SKM-1 (cell line): ENCODE measurements at regions not wholly inside any gene's neighbourhood (a gene's known extent, or its start where the extent isn't known, plus 50 kb on each side); places are given as distances from the start of the nearest gene placed in this dataset.

Experiments
- DNase-seq: peaks from one replicate; lab custom pipeline; 2025; ENCODE audit not compliant: unreplicated experiment; lab: John Stamatoyannopoulos, UW

DNA sequence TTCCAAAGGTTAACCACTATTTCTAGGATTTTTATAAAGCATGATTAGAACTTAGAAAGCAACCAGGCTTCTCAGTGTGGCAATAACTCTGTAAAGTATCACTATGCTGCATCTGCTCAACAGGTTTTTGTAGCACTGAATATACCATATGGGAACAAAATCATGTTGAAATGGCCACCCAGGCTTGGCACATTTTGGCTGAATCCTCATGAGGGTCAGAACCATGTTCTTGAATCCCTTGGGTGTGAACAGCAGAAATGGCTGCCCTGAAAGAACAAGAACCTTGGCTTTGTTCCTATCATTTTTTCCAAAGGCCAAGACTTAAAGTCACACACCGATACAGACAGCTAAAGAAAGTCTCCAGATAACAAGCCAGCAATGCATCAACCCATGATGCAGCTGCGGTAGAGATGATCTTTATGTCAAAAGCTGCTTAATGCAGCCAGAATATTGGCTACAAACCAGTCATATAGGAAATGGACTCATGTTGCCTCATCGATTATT lies 283.0 kb upstream of the NOX3 start:
- DNase-seq = no peak

DNA sequence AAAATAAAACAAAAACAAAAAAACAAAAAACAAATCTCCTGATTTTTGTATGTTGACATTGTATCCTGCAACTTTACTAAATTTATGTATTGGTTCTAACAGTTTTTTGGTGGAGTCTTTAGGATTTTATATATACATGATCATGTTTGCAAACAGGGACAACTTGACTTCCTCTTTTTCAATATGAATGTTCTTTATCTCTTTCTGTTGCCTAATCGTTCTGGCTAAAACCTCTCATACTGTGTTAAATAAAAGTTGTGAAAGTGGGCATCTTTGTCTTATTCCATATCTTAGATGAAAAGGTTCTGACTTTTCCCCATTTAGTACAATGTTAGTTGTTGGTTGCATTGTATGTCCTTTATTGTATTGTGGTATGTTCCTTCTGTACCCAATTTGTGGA lies 261.7 kb upstream of the NOX3 start:
- no peak for DNase-seq

- no peak for DNase-seq
Observed at GRCh38 chr6:155710704-155711103, 255.1 kb upstream of the NOX3 start.

GRCh38 chr6:155709262-155709661 lies 253.6 kb upstream of the NOX3 start:
- DNase-seq = no peak

- no peak for DNase-seq
Observed at GRCh38 chr6:155708100-155708499, 252.5 kb upstream of the NOX3 start.

- DNase-seq = no peak
Observed at GRCh38 chr6:155706806-155707205, 251.2 kb upstream of the NOX3 start.

DNA sequence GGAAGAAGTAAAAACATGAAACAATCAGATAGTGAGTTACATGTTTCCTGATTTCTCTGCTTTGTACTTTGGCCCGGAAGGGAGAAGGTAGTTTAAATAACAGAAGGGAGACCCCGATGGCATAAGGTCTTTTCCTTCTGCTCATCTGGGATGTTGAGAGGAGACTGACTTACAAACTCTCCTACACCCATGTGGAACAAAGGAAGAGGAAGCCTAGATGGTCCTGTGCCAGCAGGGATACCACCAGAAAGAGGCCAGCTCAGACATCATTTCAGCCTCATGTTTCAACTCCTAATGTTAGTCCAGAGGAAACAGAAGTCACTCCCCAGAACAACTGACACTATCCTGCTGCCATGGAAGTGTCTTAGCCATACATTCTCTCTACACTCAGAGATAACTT lies 250.7 kb upstream of the NOX3 start:
- DNase-seq = no peak

DNA sequence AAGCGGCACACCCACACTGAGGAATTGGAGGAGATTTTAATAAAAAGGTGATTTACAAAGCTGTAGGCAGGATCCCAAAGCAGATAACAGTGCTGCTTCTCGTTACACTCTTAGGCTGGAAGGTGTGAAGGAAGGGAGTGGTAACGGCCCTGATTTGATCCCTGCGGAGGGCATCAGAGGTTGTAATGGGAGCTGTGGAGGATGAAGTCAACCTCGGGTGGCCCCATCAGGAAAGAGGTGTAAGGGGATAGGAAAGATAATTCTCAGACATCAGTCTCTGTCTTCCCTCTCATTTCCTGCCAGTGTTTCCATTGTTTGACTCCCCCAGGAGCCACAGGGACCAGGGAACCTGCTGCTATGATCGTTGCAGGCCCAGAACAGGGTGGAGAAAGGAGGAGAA lies 245.7 kb upstream of the NOX3 start:
- DNase-seq = no peak

DNA sequence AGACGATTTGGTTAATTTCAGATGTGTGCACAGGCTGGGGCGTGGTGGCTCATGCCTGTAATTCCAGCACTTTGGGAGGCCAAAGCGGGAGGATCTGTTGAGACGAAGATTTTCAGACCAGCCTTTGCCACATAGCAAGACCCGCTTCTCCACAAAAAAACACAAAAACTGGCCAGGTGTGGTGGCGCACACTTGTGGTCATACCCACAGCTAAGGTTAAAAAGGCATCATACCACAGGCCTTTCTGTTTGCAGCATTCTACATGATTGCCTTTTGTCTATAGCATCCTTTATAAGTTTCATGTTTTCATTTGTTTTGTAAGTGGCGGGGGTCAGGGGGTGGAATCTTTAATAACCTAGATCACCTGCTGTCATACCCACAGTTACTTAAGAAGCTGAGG lies 239.9 kb upstream of the NOX3 start:
- no peak for DNase-seq

DNA sequence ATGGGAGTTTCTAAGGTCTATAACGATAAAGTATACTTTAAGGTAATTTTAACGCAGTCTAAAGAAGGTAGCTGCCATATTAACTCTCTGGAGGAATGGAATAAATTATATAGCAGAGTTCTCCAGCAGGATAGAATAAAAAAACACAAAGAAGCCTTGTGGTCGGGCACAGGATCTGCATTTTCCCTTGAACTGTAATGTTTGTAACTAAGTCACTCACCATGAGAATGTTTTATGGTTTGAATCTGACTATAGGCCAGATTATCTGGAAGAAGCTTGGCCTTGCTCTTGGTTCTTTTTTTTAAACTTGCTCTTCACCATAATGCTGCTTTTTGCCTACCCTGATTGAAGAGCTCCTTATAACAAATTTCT lies 238.8 kb upstream of the NOX3 start:
- no peak for DNase-seq

DNA sequence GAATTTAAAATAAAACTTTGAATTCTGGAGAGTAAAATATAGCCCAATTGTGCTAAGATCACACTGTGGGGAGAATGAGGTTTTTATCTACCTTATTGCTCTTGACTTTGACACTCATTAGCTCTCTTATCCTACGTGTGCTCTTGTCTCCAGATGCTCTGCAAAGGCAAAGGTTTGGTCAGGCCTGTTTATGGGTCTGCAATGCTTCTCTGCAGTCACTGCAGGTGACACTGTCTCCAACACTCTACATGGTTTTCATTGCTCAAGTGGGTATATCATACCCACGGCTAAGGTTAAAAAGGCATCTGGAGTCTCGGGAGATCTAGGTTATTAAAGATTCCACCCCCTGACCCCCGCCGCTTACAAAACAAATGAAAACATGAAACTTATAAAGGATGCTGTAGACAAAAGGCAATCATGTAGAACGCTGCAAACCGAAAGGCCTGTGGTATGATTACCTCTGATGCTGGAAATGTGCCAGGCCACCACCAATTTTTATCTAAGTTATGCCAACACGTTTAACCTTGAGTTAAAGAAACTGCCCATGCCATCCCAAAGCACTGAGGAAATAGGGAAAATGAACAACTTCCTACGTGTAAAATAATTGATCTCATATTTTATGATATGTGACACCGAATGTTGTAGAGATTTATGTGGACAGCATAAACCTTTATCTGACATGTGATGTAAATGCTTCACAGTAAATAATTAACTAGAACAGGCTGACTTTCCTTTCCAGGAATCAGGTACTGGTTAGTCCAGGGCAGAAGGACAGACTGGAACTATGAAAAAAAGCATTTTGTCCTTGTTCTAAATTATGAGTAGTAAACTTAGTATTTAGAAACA lies 238.2 kb upstream of the NOX3 start:
- no peak for DNase-seq

DNA sequence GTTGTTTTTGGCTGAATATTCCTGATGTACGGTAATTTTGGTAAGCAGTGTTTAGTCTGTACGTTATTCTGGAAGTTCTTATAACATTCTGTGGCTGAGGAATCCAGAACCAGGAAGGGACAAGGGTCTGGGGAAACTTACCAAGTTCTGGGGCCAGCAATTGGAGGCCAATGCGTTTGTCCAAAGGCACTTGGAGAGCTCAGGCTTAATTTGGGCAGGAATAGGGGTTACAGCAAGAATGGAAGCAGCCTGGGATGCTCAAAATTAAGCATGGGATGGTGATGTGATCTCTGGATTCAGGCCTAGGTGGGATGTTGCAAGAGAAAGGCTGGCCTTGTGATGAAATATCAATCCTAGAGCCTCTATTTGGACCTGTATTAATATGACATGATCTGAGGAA lies 235.2 kb upstream of the NOX3 start:
- no peak for DNase-seq

GRCh38 chr6:155687645-155688044 lies 232.0 kb upstream of the NOX3 start:
- no peak for DNase-seq

DNA sequence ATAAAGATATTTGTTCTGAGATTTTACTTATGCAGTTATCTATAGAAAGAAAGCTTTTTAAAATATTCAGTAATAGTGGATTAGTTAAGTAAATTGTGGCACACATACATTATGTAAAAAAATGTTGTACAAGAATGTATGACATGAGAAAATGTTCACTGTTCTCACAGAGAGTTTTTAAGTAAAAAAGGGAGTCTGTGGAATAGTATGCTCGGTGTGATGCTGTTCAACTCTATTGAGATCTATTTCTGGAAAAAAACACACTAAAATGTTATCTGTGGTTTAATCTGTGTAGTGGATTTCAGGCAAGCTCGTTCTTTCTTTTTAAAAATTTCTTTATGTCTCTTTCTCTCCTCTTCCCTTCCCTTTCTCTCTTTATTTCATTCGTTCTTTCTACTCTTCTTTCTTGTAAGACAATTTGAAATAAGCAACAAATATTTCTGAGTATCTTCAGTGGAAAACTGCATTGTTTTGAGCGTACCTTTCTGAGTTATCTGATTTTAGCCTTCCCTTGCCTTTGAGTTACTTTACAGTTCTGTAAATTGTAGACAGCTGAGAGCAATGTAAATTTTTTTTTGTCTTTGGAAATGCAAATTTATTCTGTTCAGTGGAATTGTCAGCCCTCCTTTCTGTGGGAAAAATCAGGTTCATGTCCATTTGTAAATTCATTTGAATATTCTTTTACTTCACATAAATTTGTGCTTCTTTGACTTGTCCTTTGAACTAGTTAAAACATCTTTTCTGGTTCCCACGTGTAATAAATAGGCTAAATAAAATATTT lies 229.0 kb upstream of the NOX3 start:
- DNase-seq = no peak

DNA sequence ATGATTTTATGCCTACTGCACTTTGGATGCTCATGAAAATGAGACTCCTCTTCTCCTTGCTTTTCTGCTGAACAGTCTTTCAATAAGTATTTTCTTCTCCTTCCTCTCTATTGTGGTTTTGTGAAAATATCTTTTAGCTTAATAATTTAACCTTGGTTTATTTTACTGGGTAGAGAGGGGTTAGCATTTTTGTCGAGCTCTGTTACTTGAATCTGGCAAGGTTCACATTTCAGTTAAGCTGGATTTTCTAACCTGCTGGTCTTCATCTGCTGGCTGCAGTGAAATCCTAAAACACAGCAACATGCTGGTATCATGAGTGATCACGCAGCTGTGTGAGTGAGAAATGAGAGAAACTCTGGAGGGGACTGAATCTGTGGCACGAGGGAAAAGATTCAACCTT lies 222.7 kb upstream of the NOX3 start:
- DNase-seq = no peak

DNA sequence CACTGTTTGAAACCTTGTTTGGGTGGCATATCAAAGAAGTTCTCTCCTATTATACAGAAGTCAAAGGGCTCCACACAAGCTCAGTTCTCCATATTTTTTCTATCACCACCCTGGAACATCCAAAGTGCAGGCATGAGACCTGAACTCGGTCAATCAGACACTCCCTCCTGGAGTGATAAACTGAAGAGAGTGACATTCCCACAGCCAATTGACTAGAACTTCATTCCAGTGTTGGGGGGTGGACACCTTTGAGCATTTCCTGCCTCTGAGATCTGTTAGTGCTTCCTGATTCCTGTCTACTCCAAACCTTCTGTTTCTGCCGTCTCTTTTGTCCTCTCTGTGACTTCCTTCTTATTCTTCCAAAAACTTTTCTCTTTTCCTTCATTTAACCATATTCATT lies 220.7 kb upstream of the NOX3 start:
- no peak for DNase-seq

DNA sequence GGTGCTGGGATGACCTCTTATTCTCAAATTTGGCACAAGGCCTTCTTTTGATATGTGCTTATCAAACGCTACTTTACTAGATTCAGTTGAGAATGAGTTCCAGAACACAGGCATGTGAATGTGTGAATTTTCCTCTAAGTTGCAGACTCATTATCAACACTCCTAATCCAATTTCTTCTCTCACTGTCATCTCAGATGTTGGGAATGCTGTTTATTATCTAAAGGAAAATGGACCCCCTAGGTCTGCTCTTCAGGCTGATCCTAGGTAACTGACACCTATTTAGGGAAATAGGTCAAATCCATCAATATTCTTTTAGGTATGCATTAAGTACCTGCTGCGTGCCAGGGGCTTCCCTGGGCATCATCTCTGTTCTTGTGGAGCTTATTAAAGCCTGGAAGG lies 215.0 kb upstream of the NOX3 start:
- DNase-seq = no peak

DNA sequence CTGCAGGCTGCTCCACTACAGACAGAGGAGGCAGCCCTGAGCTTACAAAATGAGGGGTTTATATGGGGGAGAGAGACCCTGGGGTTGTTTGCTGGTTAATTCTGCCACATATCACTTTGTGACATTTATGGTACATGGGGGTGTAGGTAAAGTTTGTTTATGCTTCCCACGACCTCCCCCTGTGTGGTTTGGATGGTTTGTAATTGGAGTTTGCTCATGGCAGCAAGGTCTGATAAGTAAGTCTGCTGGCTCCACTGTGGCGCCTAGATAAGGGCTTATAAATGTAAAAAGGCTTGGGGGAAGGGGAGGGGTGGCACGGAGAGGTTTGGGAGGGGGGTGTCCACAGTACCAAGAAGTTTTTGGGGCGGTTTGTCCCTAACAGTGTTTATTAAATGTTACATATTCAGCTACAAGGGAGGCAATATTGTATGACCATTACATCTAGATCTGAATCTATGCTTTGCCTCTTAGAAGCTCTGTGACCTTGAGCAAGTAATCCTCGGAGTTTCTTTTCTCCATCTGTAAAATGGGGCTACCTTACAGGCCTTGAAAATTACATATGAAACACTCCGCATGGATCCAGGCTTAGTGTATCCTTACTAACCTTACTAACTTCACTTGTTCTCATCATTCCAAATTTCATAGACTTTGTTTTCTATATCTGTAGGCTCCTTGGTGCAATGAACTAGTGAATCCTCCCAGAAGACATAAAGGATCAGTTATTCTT lies 204.8 kb upstream of the NOX3 start:
- no peak for DNase-seq

DNA sequence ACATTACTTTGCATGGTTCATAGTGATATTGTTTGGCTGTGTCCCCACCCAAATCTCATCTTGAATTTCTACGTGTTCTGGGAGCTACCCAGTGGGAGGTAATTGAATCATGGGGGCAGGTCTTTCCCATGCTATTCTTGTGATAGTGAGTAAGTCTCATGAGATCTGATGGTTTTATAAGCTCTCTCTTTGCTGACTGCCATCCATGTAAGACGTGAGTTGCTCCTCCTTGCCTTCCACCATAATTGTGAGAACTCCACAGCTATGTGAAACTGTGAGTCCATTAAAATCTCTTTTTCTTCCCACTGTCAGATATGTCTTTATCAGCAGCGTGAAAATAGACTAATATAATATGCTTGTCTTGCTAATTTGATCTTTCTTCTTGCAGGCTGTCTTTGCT lies 200.4 kb upstream of the NOX3 start:
- no peak for DNase-seq

- no peak for DNase-seq
Observed at GRCh38 chr6:155654474-155654873, 198.8 kb upstream of the NOX3 start.

- no peak for DNase-seq
Observed at GRCh38 chr6:155648301-155648700, 192.7 kb upstream of the NOX3 start.

- no peak for DNase-seq
Observed at GRCh38 chr6:155647354-155647753, 191.7 kb upstream of the NOX3 start.
